Colonic mucosa (tissue), 4 donors: ENCODE measurements at regions not wholly inside any gene's neighbourhood (a gene's known extent, or its start where the extent isn't known, plus 50 kb on each side); places are given as distances from the start of the nearest gene placed in this dataset.

Source experiments
- DNase-seq: peaks from one replicate; pipeline ENCODE4 v3.0.0-alpha.2; 2020
- H3K27ac ChIP-seq: fragments of 200-600 bp; one replicate; pipeline ENCODE4 v1.8.0; 2021
- H3K27me3 ChIP-seq: fragments of 200-600 bp; one replicate; pipeline ENCODE4 v1.8.0; 2021
- H3K36me3 ChIP-seq: fragments of 200-600 bp; one replicate; pipeline ENCODE4 v1.8.0; 2021
- H3K4me1 ChIP-seq: fragments of 200-600 bp; one replicate; pipeline ENCODE4 v1.8.0; 2021; ENCODE audit warnings: mild to moderate bottlenecking
- H3K4me3 ChIP-seq: fragments of 200-600 bp; one replicate; pipeline ENCODE4 v1.8.0; 2021
- H3K9ac ChIP-seq, 2 donors: one replicate each; pipeline ENCODE4 v1.7.0; 2013; ENCODE audit warnings: control low read depth in 2 of 2, low read depth in 2 of 2, low read length in 2 of 2
- H3K9me3 ChIP-seq: fragments of 200-600 bp; one replicate; pipeline ENCODE4 v1.8.0; 2021
- CTCF ChIP-seq: fragments of 200-600 bp; IDR thresholded peaks from one replicate; pipeline ENCODE4 v1.8.0; 2022; ENCODE audit warnings: antibody characterized with exemption, mild to moderate bottlenecking
- intact Hi-C: fragments of 100-400 bp; cut with DNase I; formaldehyde crosslinking; loops from one replicate; pipeline ENCODE4 v1.14.1; 2022
- donor health status: healthy.
- donor health status: DM: no; HTN: no; CAD: no.
- donor health status: DM: no; HTN: no; CAD: no.

GRCh38 chr3:176919836-176920765, 277.2 kb downstream of the TBL1XR1 start:
- intact Hi-C loops = no loop called here
- H3K4me3 ChIP-seq = no peak overlapping the region
- TF ChIP-seq CTCF = no peak
- H3K27me3 ChIP-seq = no peaks in the 10 kb centered on the region
- H3K9me3 ChIP-seq = no peaks in the 10 kb centered on the region
- no peak overlapping the region for H3K9ac ChIP-seq
- no peaks in the 10 kb centered on the region for H3K36me3 ChIP-seq
- DNase-seq = no peak
- H3K27ac ChIP-seq = no peak overlapping the region
- peaks cover 4% of the 10 kb centered on the region for H3K4me1 ChIP-seq

DNA sequence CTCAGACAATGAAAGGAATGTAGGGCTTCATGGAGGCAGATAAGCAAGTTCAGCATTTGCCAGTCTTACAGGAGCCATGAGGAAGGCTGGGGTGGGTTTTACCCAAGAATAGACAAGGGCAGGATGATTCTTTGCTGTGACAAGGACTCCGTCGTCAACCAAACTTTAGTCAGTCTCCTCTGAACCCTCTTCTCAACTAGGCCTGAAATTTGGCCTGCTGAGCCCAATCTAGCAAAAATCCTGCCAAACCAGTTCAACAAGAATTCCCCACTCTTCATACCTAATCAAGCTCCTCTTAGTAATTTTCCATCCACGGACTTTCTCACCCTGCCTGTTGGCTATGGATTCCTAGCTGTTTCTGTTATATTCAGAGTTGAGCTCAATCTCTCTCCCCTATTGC, 280.5 kb downstream of the TBL1XR1 start:
- no peak overlapping the region for H3K27ac ChIP-seq
- intact Hi-C loops = no loop called here

GRCh38 chr3:176914764-176915163, 282.5 kb downstream of the TBL1XR1 start:
- intact Hi-C loops = no loop called here
- DNase-seq = no peak
- no peak for TF ChIP-seq CTCF
- no peak overlapping the region for H3K27ac ChIP-seq
- H3K36me3 ChIP-seq = no peaks in the 10 kb centered on the region
- H3K27me3 ChIP-seq = no peaks in the 10 kb centered on the region
- no peak overlapping the region for H3K4me3 ChIP-seq
- H3K4me1 ChIP-seq = no peaks in the 10 kb centered on the region
- no peaks in the 10 kb centered on the region for H3K9me3 ChIP-seq
- H3K9ac ChIP-seq = no peak overlapping the region

More for the DNA sequence above, 280.5 kb downstream of the TBL1XR1 start:
- Histone ChIP-seq H3K9ac (no peak overlapping the region), H3K36me3 (no peaks in the 10 kb centered on the region), H3K4me3 (no peak overlapping the region), H3K4me1 (peaks cover 4% of the 10 kb centered on the region), H3K9me3 (no peaks in the 10 kb centered on the region), H3K27me3 (no peaks in the 10 kb centered on the region)
- no peak for TF ChIP-seq CTCF
- peak; percentile 56 for DNase-seq

GRCh38 chr3:176911579-176911978, 285.7 kb downstream of the TBL1XR1 start:
- intact Hi-C loops = no loop called here
- no peaks in the 10 kb centered on the region for H3K36me3 ChIP-seq
- no peaks in the 10 kb centered on the region for H3K4me1 ChIP-seq
- H3K27me3 ChIP-seq = no peaks in the 10 kb centered on the region
- no peak overlapping the region for H3K9ac ChIP-seq
- no peak for DNase-seq
- H3K4me3 ChIP-seq = no peak overlapping the region
- TF ChIP-seq CTCF = no peak
- no peak overlapping the region for H3K27ac ChIP-seq
- H3K9me3 ChIP-seq = no peaks in the 10 kb centered on the region

DNA sequence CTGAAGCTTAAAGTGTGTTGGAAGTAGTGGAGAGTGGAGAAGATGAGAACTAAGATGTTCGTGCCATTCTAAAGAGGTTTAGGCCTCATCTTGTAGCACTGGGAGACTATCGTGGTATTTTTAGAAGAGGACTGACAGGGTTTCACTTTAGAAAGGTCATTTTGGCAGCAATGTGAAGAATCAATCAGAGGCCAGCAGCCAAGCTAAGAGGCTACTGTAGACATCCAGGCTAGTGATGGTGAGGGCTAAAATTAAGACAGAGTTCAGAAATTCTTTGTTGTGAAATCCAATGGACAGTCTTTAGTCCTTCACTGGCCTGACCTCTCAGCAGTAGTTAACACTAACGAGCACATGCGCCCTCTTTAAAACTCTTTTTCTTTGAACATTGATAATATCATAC, 288.2 kb downstream of the TBL1XR1 start:
- Histone ChIP-seq H3K9me3 (no peaks in the 10 kb centered on the region), H3K4me1 (no peaks in the 10 kb centered on the region), H3K27ac (no peak overlapping the region), H3K27me3 (no peaks in the 10 kb centered on the region), H3K4me3 (no peak overlapping the region), H3K9ac (no peak overlapping the region), H3K36me3 (no peaks in the 10 kb centered on the region)
- TF ChIP-seq CTCF = no peak
- DNase-seq = no peak
- intact Hi-C loops = no loop called here
